Activated CD4-positive, alpha-beta T cell treated with anti-CD3 and anti-CD28 coated beads, Interleukin-2, amount 10 ng/mL, durations not matched to agents 24 days and 14 days (primary cell): ENCODE measurements at regions not wholly inside any gene's neighbourhood (a gene's known extent, or its start where the extent isn't known, plus 50 kb on each side); places are given as distances from the start of the nearest gene placed in this dataset.

Experiments
- DNase-seq: peaks from one replicate; pipeline ENCODE4 v3.0.0; 2022
- H3K27ac Mint-ChIP-seq: one replicate; pipeline ENCODE4 v1.8.0; 2022; ENCODE audit warnings: mild to moderate bottlenecking, mixed read lengths
- H3K27me3 Mint-ChIP-seq: one replicate; pipeline ENCODE4 v1.8.0; 2022; ENCODE audit warnings: mixed read lengths
- H3K36me3 Mint-ChIP-seq: one replicate; pipeline ENCODE4 v1.8.0; 2022; ENCODE audit warnings: low read depth, mild to moderate bottlenecking, mixed read lengths
- H3K4me1 Mint-ChIP-seq: one replicate; pipeline ENCODE4 v1.8.0; 2021; ENCODE audit warnings: mixed read lengths
- H3K4me3 Mint-ChIP-seq: one replicate; pipeline ENCODE4 v1.8.0; 2022; ENCODE audit warnings: mild to moderate bottlenecking, moderate library complexity, mixed read lengths
- H3K9me3 Mint-ChIP-seq: one replicate; pipeline ENCODE4 v1.8.0; 2021; ENCODE audit warnings: mixed read lengths
- intact Hi-C: fragments of 100-400 bp; cut with micrococcal nuclease; formaldehyde crosslinking; loops from one replicate; pipeline ENCODE4 v1.15.1; 2023

GRCh38 chr11:35065566-35065965, 73.4 kb upstream of the CD44 start:
- Mint-ChIP-seq H3K36me3 (peaks cover 15% of the 10 kb centered on the region), H3K9me3 (peaks cover 16% of the 10 kb centered on the region), H3K4me3 (no peak overlapping the region), H3K4me1 (peaks cover 19% of the 10 kb centered on the region), H3K27me3 (no peaks in the 10 kb centered on the region), H3K27ac (no peak overlapping the region)
- intact Hi-C loops = no loop called here
- no peak for DNase-seq

- Mint-ChIP-seq H3K9me3 (peaks cover 19% of the 10 kb centered on the region), H3K36me3 (peaks cover 17% of the 10 kb centered on the region), H3K4me3 (no peak overlapping the region), H3K27me3 (no peaks in the 10 kb centered on the region), H3K27ac (peak overlapping the region; percentile 70), H3K4me1 (peaks cover 19% of the 10 kb centered on the region)
- DNase-seq = no peak
- intact Hi-C loops = loop anchor here (2.0 kb wide), 1 partner anchor 25 kb away; no protein-coding TSS in a partner anchor
Observed at GRCh38 chr11:35066030-35066429, 72.9 kb upstream of the CD44 start.

DNA sequence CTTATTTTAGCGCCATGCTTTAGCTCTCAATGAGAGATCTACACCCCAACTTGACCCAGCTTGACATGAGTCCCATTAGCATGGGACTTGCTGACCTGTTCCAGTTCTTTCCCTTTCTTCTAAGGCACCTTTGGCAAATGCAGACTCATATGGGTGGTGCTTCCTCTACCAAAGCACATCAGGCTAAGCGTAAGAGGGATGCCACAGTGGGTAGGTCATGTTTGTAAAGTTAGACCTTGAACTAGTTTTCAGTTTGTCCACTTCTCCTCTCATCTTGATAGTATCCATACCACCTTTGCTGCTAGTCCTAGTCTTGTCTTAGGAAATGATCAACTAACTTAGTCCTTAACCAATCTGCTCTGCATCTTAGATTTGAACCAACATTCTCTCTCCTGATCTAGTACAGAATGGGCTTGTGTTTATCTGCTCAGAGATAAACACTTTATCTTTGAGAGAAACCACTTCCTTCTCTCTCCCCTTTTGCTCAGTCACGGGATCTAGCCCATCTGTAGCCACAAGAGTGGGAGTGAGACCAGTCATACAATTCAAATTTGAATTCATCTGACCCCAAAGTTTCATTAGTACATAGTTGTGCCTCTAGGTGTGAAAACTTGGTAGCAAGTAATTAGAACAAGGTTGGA, 72.1 kb upstream of the CD44 start:
- Mint-ChIP-seq H3K4me3 (peak overlapping the region; percentile 40), H3K9me3 (peaks cover 19% of the 10 kb centered on the region), H3K27me3 (no peaks in the 10 kb centered on the region), H3K27ac (peak overlapping the region; percentile 70), H3K36me3 (peaks cover 17% of the 10 kb centered on the region), H3K4me1 (peaks cover 19% of the 10 kb centered on the region)
- intact Hi-C loops = loop anchor here (1.0 to 2.0 kb wide), 3 partner anchors 10 to 26 kb away; no protein-coding TSS in a partner anchor
- peak; percentile 79 for DNase-seq

DNA sequence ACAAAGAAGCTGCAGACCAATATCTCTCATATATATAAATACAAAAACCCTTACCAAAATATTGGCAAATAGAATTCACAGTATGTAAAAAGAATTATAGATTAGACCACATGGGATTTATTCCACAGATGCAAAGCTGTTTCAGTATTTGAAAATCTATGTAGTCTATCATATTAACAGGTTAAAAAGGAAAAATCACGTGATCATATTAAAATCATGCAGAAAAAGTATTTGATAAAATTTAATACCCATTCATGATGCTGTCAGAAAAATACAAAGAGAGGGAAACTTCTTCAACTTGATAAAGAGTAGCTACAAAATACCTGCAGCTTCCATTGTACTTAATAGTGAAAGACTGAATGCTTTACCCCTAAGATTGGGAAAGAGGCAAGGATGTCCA, 67.2 kb upstream of the CD44 start:
- Mint-ChIP-seq H3K4me3 (no peak overlapping the region), H3K4me1 (peaks cover 32% of the 10 kb centered on the region), H3K36me3 (peaks cover 17% of the 10 kb centered on the region), H3K9me3 (peaks cover 26% of the 10 kb centered on the region), H3K27ac (no peak overlapping the region), H3K27me3 (no peaks in the 10 kb centered on the region)
- DNase-seq = no peak
- intact Hi-C loops = no loop called here

GRCh38 chr11:35073691-35074419, 65.1 kb upstream of the CD44 start:
- Mint-ChIP-seq H3K36me3 (peaks cover 16% of the 10 kb centered on the region), H3K27me3 (no peaks in the 10 kb centered on the region), H3K27ac (peak overlapping the region; percentile 69), H3K4me3 (no peak overlapping the region), H3K4me1 (peaks cover 42% of the 10 kb centered on the region), H3K9me3 (peaks cover 24% of the 10 kb centered on the region)
- intact Hi-C loops = no loop called here
- DNase-seq = no peak

GRCh38 chr11:35076201-35077100, 62.5 kb upstream of the CD44 start:
- H3K27me3 Mint-ChIP-seq = peaks cover 1% of the 10 kb centered on the region
- DNase-seq = no peak
- peaks cover 24% of the 10 kb centered on the region for H3K9me3 Mint-ChIP-seq
- peaks cover 6% of the 10 kb centered on the region for H3K36me3 Mint-ChIP-seq
- no peak overlapping the region for H3K4me3 Mint-ChIP-seq
- peak overlapping the region; percentile 58 for H3K27ac Mint-ChIP-seq
- intact Hi-C loops = loop anchor here (1.0 to 5.0 kb wide), 4 partner anchors 9 to 266 kb away; no protein-coding TSS in a partner anchor
- H3K4me1 Mint-ChIP-seq = peaks cover 62% of the 10 kb centered on the region

- H3K9me3 Mint-ChIP-seq = peaks cover 17% of the 10 kb centered on the region
- peaks cover 71% of the 10 kb centered on the region for H3K4me1 Mint-ChIP-seq
- peaks cover 6% of the 10 kb centered on the region for H3K36me3 Mint-ChIP-seq
- H3K27ac Mint-ChIP-seq = peak overlapping the region; percentile 92
- peaks cover 1% of the 10 kb centered on the region for H3K27me3 Mint-ChIP-seq
- peak overlapping the region; percentile 60 for H3K4me3 Mint-ChIP-seq
- DNase-seq = peak; percentile 89
- intact Hi-C loops = loop anchor here (1.0 to 5.0 kb wide), 7 partner anchors 11 to 264 kb away; partner anchors contain the start of gene CD44
Observed at GRCh38 chr11:35077709-35078469, 61.1 kb upstream of the CD44 start.

GRCh38 chr11:35078470-35078735, 60.6 kb upstream of the CD44 start:
- Mint-ChIP-seq H3K27me3 (peaks cover 1% of the 10 kb centered on the region), H3K4me3 (peak overlapping the region; percentile 60), H3K27ac (peak overlapping the region; percentile 92), H3K36me3 (peaks cover 5% of the 10 kb centered on the region), H3K4me1 (peaks cover 76% of the 10 kb centered on the region), H3K9me3 (peaks cover 14% of the 10 kb centered on the region)
- no peak for DNase-seq
- intact Hi-C loops = loop anchor here (1.0 to 5.0 kb wide), 4 partner anchors 48 to 264 kb away; partner anchors contain the start of gene CD44

DNA sequence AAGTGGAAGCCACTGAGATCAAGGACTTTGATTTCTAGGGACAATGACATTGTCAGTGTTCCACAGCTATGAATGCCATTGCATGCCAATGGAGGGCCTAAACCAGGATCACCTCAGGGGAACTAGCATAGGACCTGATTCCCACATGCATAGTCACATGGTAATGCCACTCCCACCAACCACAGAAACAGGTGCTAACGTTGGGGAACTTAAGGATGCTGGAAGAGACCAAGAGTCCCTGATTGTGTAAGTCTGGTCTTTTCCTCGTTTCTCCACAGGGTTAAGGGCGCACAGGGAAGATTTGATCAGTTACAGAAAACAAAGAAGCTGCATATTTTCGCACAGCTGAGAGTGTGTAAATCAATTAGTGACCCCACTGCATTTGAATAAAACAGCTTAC, 59.4 kb upstream of the CD44 start:
- Mint-ChIP-seq H3K4me3 (no peak overlapping the region), H3K9me3 (peaks cover 14% of the 10 kb centered on the region), H3K4me1 (peaks cover 80% of the 10 kb centered on the region), H3K27me3 (peaks cover 1% of the 10 kb centered on the region), H3K27ac (peak overlapping the region; percentile 92), H3K36me3 (peaks cover 5% of the 10 kb centered on the region)
- intact Hi-C loops = loop anchor here (5.0 to 10.0 kb wide), 2 partner anchors 263 to 845 kb away; no protein-coding TSS in a partner anchor
- no peak for DNase-seq

DNA sequence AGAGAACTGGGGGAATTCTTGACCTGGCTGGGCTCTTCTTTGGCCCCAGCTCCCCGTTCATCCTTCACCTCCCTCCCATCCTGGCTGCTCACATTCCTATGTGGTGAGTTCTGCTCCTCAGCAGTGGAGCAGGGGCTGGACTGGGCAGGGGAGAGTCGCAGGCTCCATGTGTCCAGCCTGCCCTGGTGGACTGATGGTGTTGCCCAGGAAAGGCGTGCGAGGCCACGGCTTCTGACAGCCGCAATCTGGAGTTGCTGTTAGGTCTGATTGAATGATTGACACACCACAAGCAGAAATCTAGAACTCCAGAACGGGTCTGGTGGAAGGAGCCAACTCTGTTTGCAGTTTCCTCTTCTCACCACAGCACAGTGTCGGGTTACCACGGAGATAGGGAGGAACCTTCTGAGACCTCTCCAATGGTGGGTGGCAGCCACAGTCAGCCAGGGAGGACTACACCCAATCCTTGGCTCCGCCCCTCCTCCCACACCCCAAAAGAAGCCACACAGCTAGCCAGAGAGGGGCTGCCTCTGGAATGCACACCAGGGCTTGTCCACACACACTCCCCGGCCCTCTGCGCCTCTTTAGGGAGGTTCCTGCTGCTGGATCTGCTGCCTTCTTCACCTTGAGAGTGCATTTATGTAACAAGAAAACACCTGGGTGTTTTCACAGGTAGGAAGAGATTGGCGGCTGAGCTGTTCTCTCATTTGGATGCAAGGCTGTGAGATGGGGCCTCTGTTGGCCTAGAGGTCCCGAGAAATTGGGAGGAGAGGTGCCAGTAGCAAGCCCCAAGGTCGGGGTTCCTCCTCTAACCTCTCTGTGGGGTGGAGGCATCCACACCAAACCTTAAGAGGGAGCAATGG, 56.4 kb upstream of the CD44 start:
- Mint-ChIP-seq H3K4me1 (peaks cover 78% of the 10 kb centered on the region), H3K36me3 (peaks cover 3% of the 10 kb centered on the region), H3K4me3 (peak overlapping the region; percentile 73), H3K27me3 (peaks cover 1% of the 10 kb centered on the region), H3K9me3 (peaks cover 12% of the 10 kb centered on the region), H3K27ac (peak overlapping the region; percentile 86)
- peak; percentile 96 for DNase-seq
- intact Hi-C loops = loop anchor here (1.0 to 10.0 kb wide), 14 partner anchors 15 to 848 kb away; partner anchors contain the start of genes APIP, CD44 and PDHX

- H3K36me3 Mint-ChIP-seq = peaks cover 3% of the 10 kb centered on the region
- H3K27me3 Mint-ChIP-seq = peaks cover 1% of the 10 kb centered on the region
Observed at GRCh38 chr11:35083181-35083430, 55.9 kb upstream of the CD44 start.

GRCh38 chr11:35083431-35084238, 55.3 kb upstream of the CD44 start:
- intact Hi-C loops = loop anchor here (1.0 to 10.0 kb wide), 13 partner anchors 38 to 849 kb away; partner anchors contain the start of genes APIP, CD44 and PDHX
- peaks cover 1% of the 10 kb centered on the region for H3K27me3 Mint-ChIP-seq

More at GRCh38 chr11:35083181-35083430, 55.9 kb upstream of the CD44 start:
- intact Hi-C loops = loop anchor here (1.0 to 10.0 kb wide), 13 partner anchors 38 to 848 kb away; partner anchors contain the start of genes APIP, CD44 and PDHX
- Mint-ChIP-seq H3K4me3 (peak overlapping the region; percentile 73), H3K4me1 (peaks cover 78% of the 10 kb centered on the region), H3K27ac (peak overlapping the region; percentile 86), H3K9me3 (peaks cover 11% of the 10 kb centered on the region)
- no peak for DNase-seq

More at GRCh38 chr11:35083431-35084238, 55.3 kb upstream of the CD44 start:
- H3K4me1 Mint-ChIP-seq = peaks cover 78% of the 10 kb centered on the region
- peaks cover 3% of the 10 kb centered on the region for H3K36me3 Mint-ChIP-seq
- H3K9me3 Mint-ChIP-seq = peaks cover 16% of the 10 kb centered on the region
- peak overlapping the region; percentile 86 for H3K27ac Mint-ChIP-seq
- peak overlapping the region; percentile 73 for H3K4me3 Mint-ChIP-seq
- peak; percentile 93 for DNase-seq
